SK-N-SH treated with all-trans-retinoic acid at 6 μM for 48 hours (cell line): ENCODE measurements at regions not wholly inside any gene's neighbourhood (a gene's known extent, or its start where the extent isn't known, plus 50 kb on each side); places are given as distances from the start of the nearest gene placed in this dataset.

Experiments
- ATAC-seq: fragments of 200-7000 bp; cut with Tn5 transposase; 3 replicates; pipeline ENCODE4 v1.9.1; 2020; ENCODE audit warnings: mild to moderate bottlenecking, moderate library complexity
- ARNTL ChIP-seq: fragments of 450-650 bp; formaldehyde crosslinking; IDR thresholded peaks from 2 replicates; pipeline ENCODE4 v1.5.0; 2020; ENCODE audit warnings: low read depth, mild to moderate bottlenecking, moderate library complexity, borderline replicate concordance
- CSDC2 ChIP-seq: fragments of 250-450 bp; sonication (Bioruptor Pico); IDR thresholded peaks from 2 replicates; pipeline ENCODE4 v1.5.0; 2020; ENCODE audit warnings: mild to moderate bottlenecking, moderate library complexity
- ESRRG ChIP-seq: fragments of 250-450 bp; sonication (Bioruptor Pico); IDR thresholded peaks from 2 replicates; pipeline ENCODE4 v1.6.1; 2021; ENCODE audit warnings: mild to moderate bottlenecking
- ISL1 ChIP-seq: fragments of 250-450 bp; sonication (Bioruptor Pico); IDR thresholded peaks from 2 replicates; pipeline ENCODE4 v2.1.2; 2022; ENCODE audit warnings: mild to moderate bottlenecking, moderate library complexity
- OSR1 ChIP-seq: fragments of 250-450 bp; sonication (Bioruptor Pico); IDR thresholded peaks from 2 replicates; pipeline ENCODE4 v1.8.0; 2022; ENCODE audit warnings: moderate library complexity, mild to moderate bottlenecking, inconsistent platforms
- POU6F1 ChIP-seq: fragments of 250-450 bp; sonication (Bioruptor Pico); IDR thresholded peaks from 2 replicates; pipeline ENCODE4 v1.8.0; 2021; ENCODE audit warnings: low read depth, mild to moderate bottlenecking, moderate library complexity, borderline replicate concordance
- PPARA ChIP-seq: fragments of 250-450 bp; sonication (Bioruptor Pico); IDR thresholded peaks from 2 replicates; pipeline ENCODE4 v1.5.0; 2020; ENCODE audit warnings: mild to moderate bottlenecking, borderline replicate concordance
- SNAI2 ChIP-seq: fragments of 250-450 bp; sonication (Bioruptor Pico); IDR thresholded peaks from 2 replicates; pipeline ENCODE4 v1.5.0; 2020; ENCODE audit warnings: mild to moderate bottlenecking, moderate library complexity
- TOX ChIP-seq: fragments of 250-450 bp; sonication (Bioruptor Pico); IDR thresholded peaks from 2 replicates; pipeline ENCODE4 v1.8.0; 2021; ENCODE audit warnings: mild to moderate bottlenecking, moderate library complexity, borderline replicate concordance
- ZC3H10 ChIP-seq: fragments of 250-450 bp; sonication (Bioruptor Pico); IDR thresholded peaks from 2 replicates; pipeline ENCODE4 v1.5.1; 2021; ENCODE audit warnings: mild to moderate bottlenecking, moderate library complexity
- ZFP3 ChIP-seq: fragments of 250-450 bp; sonication (Bioruptor Pico); IDR thresholded peaks from 2 replicates; pipeline ENCODE4 v1.5.0; 2020; ENCODE audit warnings: mild to moderate bottlenecking, moderate library complexity
- ZFP30 ChIP-seq: fragments of 450-650 bp; formaldehyde crosslinking; IDR thresholded peaks from 2 replicates; pipeline ENCODE4 v1.5.0; 2022; ENCODE audit warnings: mild to moderate bottlenecking, moderate library complexity
- ZNF565 ChIP-seq: fragments of 450-650 bp; formaldehyde crosslinking; conservative IDR thresholded peaks from 2 replicates; pipeline ENCODE4 v1.5.0; 2020; ENCODE audit warnings: low read depth, mild to moderate bottlenecking, moderate library complexity
- ZNF70 ChIP-seq: fragments of 450-650 bp; formaldehyde crosslinking; IDR thresholded peaks from 2 replicates; pipeline ENCODE4 v1.5.0; 2020; ENCODE audit warnings: mild to moderate bottlenecking, moderate library complexity
- ZNF8 ChIP-seq: fragments of 450-650 bp; formaldehyde crosslinking; IDR thresholded peaks from 2 replicates; pipeline ENCODE4 v1.5.0; 2020; ENCODE audit warnings: mild to moderate bottlenecking, moderate library complexity
- TF ChIP-seq, protein P1 (sequence below): fragments of 250-450 bp; sonication (Bioruptor Pico); IDR thresholded peaks from 2 replicates; pipeline ENCODE4 v1.5.1; 2020; ENCODE audit warnings: low read depth, mild to moderate bottlenecking, moderate library complexity
- TF ChIP-seq, protein P2 (sequence below): fragments of 250-450 bp; sonication (Bioruptor Pico); IDR thresholded peaks from 2 replicates; pipeline ENCODE4 v1.5.1; 2021; ENCODE audit warnings: mild to moderate bottlenecking, moderate library complexity
- TF ChIP-seq, protein P3 (sequence below): fragments of 250-450 bp; sonication (Bioruptor Pico); IDR thresholded peaks from 2 replicates; pipeline ENCODE4 v1.8.0; 2020; ENCODE audit warnings: mild to moderate bottlenecking, moderate library complexity, borderline replicate concordance
- TF ChIP-seq, protein P4 (sequence below): fragments of 250-450 bp; sonication (Bioruptor Pico); IDR thresholded peaks from 2 replicates; pipeline ENCODE4 v1.5.0; 2020; ENCODE audit warnings: mild to moderate bottlenecking, moderate library complexity

GRCh38 chr2:66925128-66925527 lies 472.0 kb upstream of the ETAA1 start:
- ATAC-seq, result peak; percentile 44; the same call in 1 of the 3 replicates
- 0 out of 2 replicates have a peak, but pooled peaks have one; percentile 25 for TF ChIP-seq ISL1 (CRISPR knock-in tag)
- TF ChIP-seq, protein P1, sequence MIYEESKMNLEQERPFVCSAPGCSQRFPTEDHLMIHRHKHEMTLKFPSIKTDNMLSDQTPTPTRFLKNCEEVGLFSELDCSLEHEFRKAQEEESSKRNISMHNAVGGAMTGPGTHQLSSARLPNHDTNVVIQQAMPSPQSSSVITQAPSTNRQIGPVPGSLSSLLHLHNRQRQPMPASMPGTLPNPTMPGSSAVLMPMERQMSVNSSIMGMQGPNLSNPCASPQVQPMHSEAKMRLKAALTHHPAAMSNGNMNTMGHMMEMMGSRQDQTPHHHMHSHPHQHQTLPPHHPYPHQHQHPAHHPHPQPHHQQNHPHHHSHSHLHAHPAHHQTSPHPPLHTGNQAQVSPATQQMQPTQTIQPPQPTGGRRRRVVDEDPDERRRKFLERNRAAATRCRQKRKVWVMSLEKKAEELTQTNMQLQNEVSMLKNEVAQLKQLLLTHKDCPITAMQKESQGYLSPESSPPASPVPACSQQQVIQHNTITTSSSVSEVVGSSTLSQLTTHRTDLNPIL, result no peak
- TF ChIP-seq, all 23 proteins: peak for 1

GRCh38 chr2:66926594-66927112 lies 470.5 kb upstream of the ETAA1 start:
- TF ChIP-seq, protein P1, result no peak
- TF ChIP-seq ZNF565 (CRISPR knock-in tag), result no peak
- no peak for TF ChIP-seq ZNF8
- TF ChIP-seq ARNTL (CRISPR knock-in tag), result no peak
- no peak for TF ChIP-seq ZC3H10 (CRISPR knock-in tag)
- TF ChIP-seq ZFP30 (CRISPR knock-in tag), result no peak
- no peak for TF ChIP-seq TOX (CRISPR knock-in tag)
- TF ChIP-seq OSR1 (CRISPR knock-in tag), result no peak
- TF ChIP-seq, protein P2, sequence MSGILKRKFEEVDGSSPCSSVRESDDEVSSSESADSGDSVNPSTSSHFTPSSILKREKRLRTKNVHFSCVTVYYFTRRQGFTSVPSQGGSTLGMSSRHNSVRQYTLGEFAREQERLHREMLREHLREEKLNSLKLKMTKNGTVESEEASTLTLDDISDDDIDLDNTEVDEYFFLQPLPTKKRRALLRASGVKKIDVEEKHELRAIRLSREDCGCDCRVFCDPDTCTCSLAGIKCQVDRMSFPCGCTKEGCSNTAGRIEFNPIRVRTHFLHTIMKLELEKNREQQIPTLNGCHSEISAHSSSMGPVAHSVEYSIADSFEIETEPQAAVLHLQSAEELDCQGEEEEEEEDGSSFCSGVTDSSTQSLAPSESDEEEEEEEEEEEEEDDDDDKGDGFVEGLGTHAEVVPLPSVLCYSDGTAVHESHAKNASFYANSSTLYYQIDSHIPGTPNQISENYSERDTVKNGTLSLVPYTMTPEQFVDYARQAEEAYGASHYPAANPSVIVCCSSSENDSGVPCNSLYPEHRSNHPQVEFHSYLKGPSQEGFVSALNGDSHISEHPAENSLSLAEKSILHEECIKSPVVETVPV, result no peak
- TF ChIP-seq PPARA (CRISPR knock-in tag), result no peak
- TF ChIP-seq, protein P3, sequence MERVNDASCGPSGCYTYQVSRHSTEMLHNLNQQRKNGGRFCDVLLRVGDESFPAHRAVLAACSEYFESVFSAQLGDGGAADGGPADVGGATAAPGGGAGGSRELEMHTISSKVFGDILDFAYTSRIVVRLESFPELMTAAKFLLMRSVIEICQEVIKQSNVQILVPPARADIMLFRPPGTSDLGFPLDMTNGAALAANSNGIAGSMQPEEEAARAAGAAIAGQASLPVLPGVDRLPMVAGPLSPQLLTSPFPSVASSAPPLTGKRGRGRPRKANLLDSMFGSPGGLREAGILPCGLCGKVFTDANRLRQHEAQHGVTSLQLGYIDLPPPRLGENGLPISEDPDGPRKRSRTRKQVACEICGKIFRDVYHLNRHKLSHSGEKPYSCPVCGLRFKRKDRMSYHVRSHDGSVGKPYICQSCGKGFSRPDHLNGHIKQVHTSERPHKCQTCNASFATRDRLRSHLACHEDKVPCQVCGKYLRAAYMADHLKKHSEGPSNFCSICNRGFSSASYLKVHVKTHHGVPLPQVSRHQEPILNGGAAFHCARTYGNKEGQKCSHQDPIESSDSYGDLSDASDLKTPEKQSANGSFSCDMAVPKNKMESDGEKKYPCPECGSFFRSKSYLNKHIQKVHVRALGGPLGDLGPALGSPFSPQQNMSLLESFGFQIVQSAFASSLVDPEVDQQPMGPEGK, result no peak
- TF ChIP-seq ZFP3, result no peak
- no peak for TF ChIP-seq CSDC2 (CRISPR knock-in tag)
- ATAC-seq, result no peak

DNA sequence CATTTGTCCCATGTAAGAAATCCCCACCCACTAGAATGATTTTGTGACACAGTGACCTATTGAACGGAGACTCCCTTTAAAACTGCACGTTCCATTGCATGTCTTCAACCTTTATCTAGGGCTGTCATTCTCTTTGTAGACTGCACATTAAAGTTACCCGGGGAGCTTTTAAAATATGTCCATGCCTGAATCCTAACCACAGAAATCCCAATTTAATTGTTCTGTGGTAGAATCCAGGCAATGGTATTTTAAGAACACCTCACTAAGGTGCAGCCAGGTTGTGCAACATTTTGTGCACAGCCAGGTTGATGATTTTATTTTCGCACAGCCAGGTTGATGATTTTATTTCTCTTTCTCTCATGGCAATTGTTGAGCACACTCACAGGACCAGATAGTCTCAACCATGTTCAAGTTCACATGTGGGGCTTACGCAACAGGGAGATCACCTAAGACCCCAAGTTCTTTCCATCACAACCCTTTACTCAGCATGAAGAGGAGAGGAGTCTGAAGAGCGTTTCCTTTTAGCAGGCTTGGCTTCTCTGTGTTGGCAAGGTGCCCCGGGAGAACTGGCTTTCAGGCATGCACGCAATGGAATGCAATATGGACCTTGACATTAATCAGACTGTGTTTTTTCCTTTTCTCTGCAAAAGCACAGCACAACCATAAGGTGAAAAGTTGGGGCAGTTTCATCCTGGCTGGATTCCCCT lies 467.3 kb upstream of the ETAA1 start:
- TF ChIP-seq POU6F1, result no peak
- no peak for TF ChIP-seq ISL1 (CRISPR knock-in tag)
- no peak for TF ChIP-seq ESRRG (CRISPR knock-in tag)
- TF ChIP-seq SNAI2 (CRISPR knock-in tag), result no peak
- no peak for TF ChIP-seq ARNTL (CRISPR knock-in tag)
- TF ChIP-seq, protein P4, sequence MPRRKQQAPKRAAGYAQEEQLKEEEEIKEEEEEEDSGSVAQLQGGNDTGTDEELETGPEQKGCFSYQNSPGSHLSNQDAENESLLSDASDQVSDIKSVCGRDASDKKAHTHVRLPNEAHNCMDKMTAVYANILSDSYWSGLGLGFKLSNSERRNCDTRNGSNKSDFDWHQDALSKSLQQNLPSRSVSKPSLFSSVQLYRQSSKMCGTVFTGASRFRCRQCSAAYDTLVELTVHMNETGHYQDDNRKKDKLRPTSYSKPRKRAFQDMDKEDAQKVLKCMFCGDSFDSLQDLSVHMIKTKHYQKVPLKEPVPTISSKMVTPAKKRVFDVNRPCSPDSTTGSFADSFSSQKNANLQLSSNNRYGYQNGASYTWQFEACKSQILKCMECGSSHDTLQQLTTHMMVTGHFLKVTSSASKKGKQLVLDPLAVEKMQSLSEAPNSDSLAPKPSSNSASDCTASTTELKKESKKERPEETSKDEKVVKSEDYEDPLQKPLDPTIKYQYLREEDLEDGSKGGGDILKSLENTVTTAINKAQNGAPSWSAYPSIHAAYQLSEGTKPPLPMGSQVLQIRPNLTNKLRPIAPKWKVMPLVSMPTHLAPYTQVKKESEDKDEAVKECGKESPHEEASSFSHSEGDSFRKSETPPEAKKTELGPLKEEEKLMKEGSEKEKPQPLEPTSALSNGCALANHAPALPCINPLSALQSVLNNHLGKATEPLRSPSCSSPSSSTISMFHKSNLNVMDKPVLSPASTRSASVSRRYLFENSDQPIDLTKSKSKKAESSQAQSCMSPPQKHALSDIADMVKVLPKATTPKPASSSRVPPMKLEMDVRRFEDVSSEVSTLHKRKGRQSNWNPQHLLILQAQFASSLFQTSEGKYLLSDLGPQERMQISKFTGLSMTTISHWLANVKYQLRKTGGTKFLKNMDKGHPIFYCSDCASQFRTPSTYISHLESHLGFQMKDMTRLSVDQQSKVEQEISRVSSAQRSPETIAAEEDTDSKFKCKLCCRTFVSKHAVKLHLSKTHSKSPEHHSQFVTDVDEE (CRISPR knock-in tag), result no peak
- TF ChIP-seq, protein P3, result no peak
- no peak for TF ChIP-seq CSDC2 (CRISPR knock-in tag)
- no peak for TF ChIP-seq ZNF70
- ATAC-seq, result peak; percentile 91
